ENCODE measurements at regions not wholly inside any gene's neighbourhood (a gene's known extent, or its start where the extent isn't known, plus 50 kb on each side); places are given as distances from the start of the nearest gene placed in this dataset.
"Not testable (repeated sequence)": the region's sequence is repeated elsewhere in the genome, so short reads cannot be mapped to it uniquely, and the experiment has no call there.

DNA sequence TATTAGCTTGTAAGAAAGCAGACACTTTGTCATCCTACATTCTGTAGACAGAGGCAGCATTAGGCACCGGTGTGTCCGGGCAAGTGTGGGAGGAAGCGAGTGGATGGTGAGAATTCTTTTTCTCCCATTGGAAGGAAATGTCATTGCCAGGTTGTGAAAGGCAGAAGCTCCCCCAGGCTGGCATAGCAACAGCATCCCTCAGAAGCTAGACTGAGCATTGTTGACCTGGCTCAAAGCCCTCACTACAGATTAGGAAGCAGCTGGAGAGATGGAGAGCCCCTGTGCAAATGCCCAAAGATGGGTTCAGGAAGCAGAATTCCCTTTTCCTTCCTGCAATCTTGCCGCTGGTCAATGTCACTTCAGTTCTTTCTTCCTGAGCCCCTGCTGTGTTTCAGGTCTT lies 1299.3 kb downstream of the TBC1D22A start:
- Histone ChIP-seq H4K20me1 (ENCODE audit: control insufficient read depth, insufficient read depth, low read depth, low read length) (no peaks in the 10 kb centered on the region), H3F3A (ENCODE audit: control insufficient read depth, insufficient read depth) (no peaks in the 10 kb centered on the region), H3K9me3 (ENCODE audit: control insufficient read depth, insufficient read depth, low read length) (no peaks in the 10 kb centered on the region), H3K4me1 (ENCODE audit: control insufficient read depth, low read length) (no peaks in the 10 kb centered on the region), H3K36me3 (ENCODE audit: control insufficient read depth, low read length) (no peaks in the 10 kb centered on the region), H3K4me3 (ENCODE audit: low read length) (no peak overlapping the region), H3K79me2 (ENCODE audit: control insufficient read depth, low read length) (no peaks in the 10 kb centered on the region), H3K27me3 (ENCODE audit: control insufficient read depth, low read length) (no peaks in the 10 kb centered on the region), H3K27ac (ENCODE audit: low read depth, low read length) (no peak overlapping the region), H3K9me2 (replicated peaks; ENCODE audit: control insufficient read depth, low read length) (no peaks in the 10 kb centered on the region), H3K4me2 (ENCODE audit: low read length) (no peak overlapping the region)
- TF ChIP-seq EZH2phosphoT487 (IDR thresholded peaks at IDR 0.05; ENCODE audit: borderline replicate concordance, low read length), result no peak
- TF ChIP-seq, protein P1, sequence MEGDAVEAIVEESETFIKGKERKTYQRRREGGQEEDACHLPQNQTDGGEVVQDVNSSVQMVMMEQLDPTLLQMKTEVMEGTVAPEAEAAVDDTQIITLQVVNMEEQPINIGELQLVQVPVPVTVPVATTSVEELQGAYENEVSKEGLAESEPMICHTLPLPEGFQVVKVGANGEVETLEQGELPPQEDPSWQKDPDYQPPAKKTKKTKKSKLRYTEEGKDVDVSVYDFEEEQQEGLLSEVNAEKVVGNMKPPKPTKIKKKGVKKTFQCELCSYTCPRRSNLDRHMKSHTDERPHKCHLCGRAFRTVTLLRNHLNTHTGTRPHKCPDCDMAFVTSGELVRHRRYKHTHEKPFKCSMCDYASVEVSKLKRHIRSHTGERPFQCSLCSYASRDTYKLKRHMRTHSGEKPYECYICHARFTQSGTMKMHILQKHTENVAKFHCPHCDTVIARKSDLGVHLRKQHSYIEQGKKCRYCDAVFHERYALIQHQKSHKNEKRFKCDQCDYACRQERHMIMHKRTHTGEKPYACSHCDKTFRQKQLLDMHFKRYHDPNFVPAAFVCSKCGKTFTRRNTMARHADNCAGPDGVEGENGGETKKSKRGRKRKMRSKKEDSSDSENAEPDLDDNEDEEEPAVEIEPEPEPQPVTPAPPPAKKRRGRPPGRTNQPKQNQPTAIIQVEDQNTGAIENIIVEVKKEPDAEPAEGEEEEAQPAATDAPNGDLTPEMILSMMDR (IDR thresholded peaks at IDR 0.05; ENCODE audit: low read depth, low read length, poor library complexity, severe bottlenecking), result no peak

DNA sequence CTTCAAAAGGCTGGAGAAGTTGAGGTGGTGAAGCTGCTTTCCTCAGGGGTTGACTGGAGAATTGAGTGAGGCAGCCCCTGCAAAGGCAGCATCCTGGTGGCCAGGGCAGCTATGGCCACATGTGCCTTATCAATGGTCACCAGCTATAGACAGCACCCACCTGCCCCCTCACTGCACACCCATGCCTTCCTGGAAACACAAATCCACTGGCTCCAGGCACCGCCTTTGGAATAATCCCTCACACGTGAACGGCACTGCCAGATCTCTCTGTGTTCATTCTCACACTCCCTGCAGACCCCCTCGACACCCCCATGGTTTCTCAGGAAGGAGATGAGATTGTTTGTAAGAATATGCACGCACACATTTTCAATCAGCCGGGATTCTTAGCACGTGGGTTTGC lies 1297.8 kb downstream of the TBC1D22A start:
- no peaks in the 10 kb centered on the region for H3K4me1 ChIP-seq (ENCODE audit: control insufficient read depth, low read length)
- H3K27ac ChIP-seq (ENCODE audit: low read depth, low read length), result no peak overlapping the region
- H3K79me2 ChIP-seq (ENCODE audit: control insufficient read depth, low read length), result no peaks in the 10 kb centered on the region
- no peaks in the 10 kb centered on the region for H3K36me3 ChIP-seq (ENCODE audit: control insufficient read depth, low read length)
- no peaks in the 10 kb centered on the region for H4K20me1 ChIP-seq (ENCODE audit: control insufficient read depth, insufficient read depth, low read depth, low read length)
- H3K9me3 ChIP-seq (ENCODE audit: control insufficient read depth, insufficient read depth, low read length), result no peaks in the 10 kb centered on the region
- H3K9me2 ChIP-seq (replicated peaks; ENCODE audit: control insufficient read depth, low read length), result no peaks in the 10 kb centered on the region
- H3K27me3 ChIP-seq (ENCODE audit: control insufficient read depth, low read length), result no peaks in the 10 kb centered on the region
- no peak overlapping the region for H3K4me2 ChIP-seq (ENCODE audit: low read length)
- H3F3A ChIP-seq (ENCODE audit: control insufficient read depth, insufficient read depth), result no peaks in the 10 kb centered on the region
- no peak for TF ChIP-seq EZH2phosphoT487 (IDR thresholded peaks at IDR 0.05; ENCODE audit: borderline replicate concordance, low read length)
- TF ChIP-seq, protein P1 (IDR thresholded peaks at IDR 0.05; ENCODE audit: low read depth, low read length, poor library complexity, severe bottlenecking), result no peak
- H3K4me3 ChIP-seq (ENCODE audit: low read length), result no peak overlapping the region

DNA sequence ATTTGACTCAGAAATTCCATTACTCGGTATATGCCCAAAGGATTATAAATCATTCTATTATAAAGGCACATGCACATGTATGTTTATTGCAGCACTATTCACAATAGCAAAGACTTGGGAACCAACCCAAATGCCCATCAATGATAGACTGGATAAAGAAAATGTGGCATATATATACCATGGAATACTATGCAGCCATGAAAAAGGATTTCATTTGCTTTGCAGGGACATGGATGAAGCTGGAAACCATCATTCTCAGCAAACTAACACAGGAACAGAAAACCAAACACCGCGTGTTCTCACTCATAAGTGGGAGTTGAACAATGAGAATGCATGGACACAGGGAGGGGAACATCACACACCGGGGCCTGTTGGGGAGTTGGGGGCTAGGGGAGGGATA lies 1297.1 kb downstream of the TBC1D22A start:
- not testable (repeated sequence) for H3K27ac ChIP-seq (ENCODE audit: low read depth, low read length); H3K27me3 ChIP-seq (ENCODE audit: control insufficient read depth, low read length); H3K36me3 ChIP-seq (ENCODE audit: control insufficient read depth, low read length); H3K9me2 ChIP-seq (replicated peaks; ENCODE audit: control insufficient read depth, low read length); H3K79me2 ChIP-seq (ENCODE audit: control insufficient read depth, low read length); H3K4me2 ChIP-seq (ENCODE audit: low read length); H3K4me1 ChIP-seq (ENCODE audit: control insufficient read depth, low read length); H4K20me1 ChIP-seq (ENCODE audit: control insufficient read depth, insufficient read depth, low read depth, low read length); H3K9me3 ChIP-seq (ENCODE audit: control insufficient read depth, insufficient read depth, low read length); H3K4me3 ChIP-seq (ENCODE audit: low read length); H3F3A ChIP-seq (ENCODE audit: control insufficient read depth, insufficient read depth)

DNA sequence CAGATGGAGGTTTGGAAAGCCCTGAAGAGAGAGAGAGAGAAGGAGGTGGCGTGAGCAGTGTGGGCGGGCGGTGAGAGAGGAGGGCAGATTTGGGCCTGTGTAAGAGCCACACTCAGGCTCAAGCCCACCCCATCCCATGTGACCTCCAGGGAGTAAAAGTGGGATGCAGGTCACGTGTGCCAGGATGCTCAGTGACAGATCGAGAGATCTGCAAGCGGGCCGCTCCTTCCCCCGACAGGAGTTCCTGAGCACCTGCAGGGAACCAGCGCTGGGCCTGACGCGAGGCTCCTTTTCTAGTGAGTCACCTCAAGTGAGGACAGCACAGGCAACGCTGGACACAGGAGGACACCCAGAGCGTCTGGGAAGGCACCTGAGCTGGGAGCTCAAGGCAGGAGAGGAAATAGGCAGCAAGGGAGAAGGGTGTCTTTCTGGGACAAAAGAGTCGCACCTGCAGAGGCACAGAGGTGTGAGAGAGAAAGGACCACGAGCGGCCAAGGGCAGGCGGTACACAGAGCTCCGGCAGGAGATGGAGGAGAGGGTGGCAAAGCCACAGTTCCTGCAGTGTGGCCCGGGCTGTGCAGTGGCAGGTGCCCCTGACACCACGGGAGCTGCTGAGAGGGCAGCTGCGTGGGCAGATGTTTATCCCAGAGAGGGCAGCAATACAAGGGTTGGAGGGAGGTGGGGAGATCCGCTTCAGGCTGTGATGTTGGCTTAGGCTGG lies 1294.8 kb downstream of the TBC1D22A start:
- no peaks in the 10 kb centered on the region for H3K27me3 ChIP-seq (ENCODE audit: control insufficient read depth, low read length)
- no peaks in the 10 kb centered on the region for H3K79me2 ChIP-seq (ENCODE audit: control insufficient read depth, low read length)
- no peaks in the 10 kb centered on the region for H3K4me1 ChIP-seq (ENCODE audit: control insufficient read depth, low read length)
- no peak overlapping the region for H3K27ac ChIP-seq (ENCODE audit: low read depth, low read length)
- H3K4me2 ChIP-seq (ENCODE audit: low read length), result no peak overlapping the region
- no peak for TF ChIP-seq EZH2phosphoT487 (IDR thresholded peaks at IDR 0.05; ENCODE audit: borderline replicate concordance, low read length)
- TF ChIP-seq, protein P1 (IDR thresholded peaks at IDR 0.05; ENCODE audit: low read depth, low read length, poor library complexity, severe bottlenecking), result no peak
- no peaks in the 10 kb centered on the region for H3K36me3 ChIP-seq (ENCODE audit: control insufficient read depth, low read length)
- no peaks in the 10 kb centered on the region for H3F3A ChIP-seq (ENCODE audit: control insufficient read depth, insufficient read depth)
- no peak overlapping the region for H3K4me3 ChIP-seq (ENCODE audit: low read length)
- H4K20me1 ChIP-seq (ENCODE audit: control insufficient read depth, insufficient read depth, low read depth, low read length), result no peaks in the 10 kb centered on the region
- H3K9me2 ChIP-seq (replicated peaks; ENCODE audit: control insufficient read depth, low read length), result no peaks in the 10 kb centered on the region
- no peaks in the 10 kb centered on the region for H3K9me3 ChIP-seq (ENCODE audit: control insufficient read depth, insufficient read depth, low read length)
